MG63 (cell line): ENCODE measurements at regions not wholly inside any gene's neighbourhood (a gene's known extent, or its start where the extent isn't known, plus 50 kb on each side); places are given as distances from the start of the nearest gene placed in this dataset.
"Not testable (repeated sequence)": the region's sequence is repeated elsewhere in the genome, so short reads cannot be mapped to it uniquely, and the experiment has no call there.

Source experiments
- DNase-seq: peaks from one replicate; pipeline ENCODE4 v3.0.0-alpha.2; 2020
- H3K27me3 ChIP-seq: fragments of 250-450 bp; sonication (Bioruptor Pico); 2 replicates; pipeline ENCODE4 v1.5.1; 2020; ENCODE audit warnings: mild to moderate bottlenecking, moderate library complexity
- H3K36me3 ChIP-seq: fragments of 250-450 bp; sonication (Bioruptor Pico); 2 replicates; pipeline ENCODE4 v1.5.1; 2020; ENCODE audit warnings: mild to moderate bottlenecking, moderate library complexity
- H3K4me3 ChIP-seq: fragments of 250-450 bp; sonication (Bioruptor Pico); 2 replicates; pipeline ENCODE4 v1.5.1; 2020; ENCODE audit warnings: mild to moderate bottlenecking, moderate library complexity
- H3K9me3 ChIP-seq: fragments of 250-450 bp; sonication (Bioruptor Pico); 2 replicates; pipeline ENCODE4 v1.5.1; 2020; ENCODE audit warnings: mild to moderate bottlenecking, moderate library complexity

DNA sequence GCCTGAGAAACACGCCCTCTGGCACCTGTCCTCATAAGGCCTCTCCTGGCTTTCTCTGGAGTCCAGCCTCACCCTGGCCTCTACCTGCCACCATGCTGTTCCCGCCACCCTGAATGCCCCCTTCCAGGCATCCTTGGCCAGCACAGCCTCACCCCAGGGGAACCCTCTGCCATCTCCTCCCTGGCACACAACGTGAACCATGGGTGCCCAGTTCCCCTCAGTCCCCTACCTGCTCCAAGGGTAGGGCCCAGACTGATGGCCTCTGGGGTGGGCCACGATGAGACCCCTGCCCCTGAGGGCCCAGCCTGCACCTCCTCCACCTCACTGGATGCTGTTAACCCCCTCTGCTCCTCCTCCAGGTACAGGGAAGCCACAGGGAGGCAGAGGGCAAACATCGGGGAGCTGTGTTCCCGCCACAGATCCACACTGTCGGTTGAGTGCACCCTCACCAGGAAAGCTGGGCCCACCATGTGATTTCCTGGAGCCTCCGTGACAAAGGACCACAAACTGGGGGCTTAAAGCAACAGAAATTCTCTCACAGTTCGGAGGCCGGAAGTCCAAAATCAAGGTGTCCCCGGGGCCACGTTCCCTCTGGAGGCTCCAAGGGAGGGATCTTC lies 169.6 kb downstream of the BRD1 start:
- no peak overlapping the region for H3K4me3 ChIP-seq
- no peak for DNase-seq
- peaks cover 28% of the 10 kb centered on the region for H3K27me3 ChIP-seq
- no peaks in the 10 kb centered on the region for H3K36me3 ChIP-seq
- H3K9me3 ChIP-seq, result no peaks in the 10 kb centered on the region

DNA sequence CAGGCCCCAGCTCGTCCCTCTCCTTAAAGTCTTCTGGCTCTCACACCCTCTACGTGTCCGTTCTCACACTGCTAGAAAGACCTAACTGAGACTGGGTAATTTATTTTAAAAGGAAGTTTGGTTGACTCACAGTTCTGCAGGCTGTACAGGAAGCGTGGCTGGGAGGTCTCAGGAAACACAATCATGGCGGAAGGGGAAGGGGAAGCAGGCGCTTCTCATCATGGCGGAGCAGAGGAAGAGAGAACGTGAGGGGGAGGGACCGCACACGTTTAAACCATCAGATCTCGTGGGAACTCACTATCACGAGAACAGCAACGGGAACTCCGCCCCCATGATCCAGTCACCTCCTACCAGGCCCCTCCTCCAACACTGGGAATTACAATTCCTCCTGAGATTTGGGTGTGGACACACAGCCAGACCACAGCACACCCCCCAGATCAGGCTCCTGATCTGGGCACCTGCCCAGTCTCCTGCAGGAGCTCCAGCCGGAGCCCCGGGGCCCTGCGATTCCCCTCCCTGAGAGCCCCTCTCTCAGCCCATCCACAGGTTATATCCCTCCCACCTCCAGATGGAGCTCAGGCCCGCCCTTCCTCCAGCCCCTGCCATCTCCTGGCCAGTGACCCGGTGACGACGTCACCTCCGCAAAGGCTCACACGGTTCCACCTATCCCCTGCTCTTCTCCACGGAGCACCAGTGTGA lies 170.2 kb downstream of the BRD1 start:
- no peaks in the 10 kb centered on the region for H3K9me3 ChIP-seq
- H3K36me3 ChIP-seq, result no peaks in the 10 kb centered on the region
- DNase-seq, result no peak
- H3K27me3 ChIP-seq, result peaks cover 21% of the 10 kb centered on the region
- H3K4me3 ChIP-seq, result no peak overlapping the region

DNA sequence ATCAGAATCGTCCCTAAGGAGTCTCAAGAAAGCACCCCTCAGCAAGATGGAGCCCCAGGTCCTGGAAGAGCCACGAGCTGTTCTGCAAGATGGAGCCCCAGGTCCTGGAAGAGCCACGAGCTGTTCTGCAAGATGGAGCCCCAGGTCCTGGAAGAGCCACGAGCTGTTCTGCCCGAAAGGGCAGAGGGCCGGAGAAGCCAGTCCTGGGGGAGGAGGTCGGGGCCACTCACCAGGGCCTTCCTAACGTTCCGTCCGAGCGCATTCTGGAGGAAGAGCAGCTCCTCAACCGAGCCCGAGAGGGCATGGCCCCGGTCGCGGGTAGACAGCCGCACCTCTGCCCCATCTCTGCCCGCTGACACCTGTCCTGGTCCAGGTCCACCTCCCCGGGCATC lies 170.8 kb downstream of the BRD1 start:
- not testable (repeated sequence) for H3K9me3 ChIP-seq, H3K4me3 ChIP-seq, DNase-seq, H3K36me3 ChIP-seq
- peaks cover 18% of the 10 kb centered on the region for H3K27me3 ChIP-seq

DNA sequence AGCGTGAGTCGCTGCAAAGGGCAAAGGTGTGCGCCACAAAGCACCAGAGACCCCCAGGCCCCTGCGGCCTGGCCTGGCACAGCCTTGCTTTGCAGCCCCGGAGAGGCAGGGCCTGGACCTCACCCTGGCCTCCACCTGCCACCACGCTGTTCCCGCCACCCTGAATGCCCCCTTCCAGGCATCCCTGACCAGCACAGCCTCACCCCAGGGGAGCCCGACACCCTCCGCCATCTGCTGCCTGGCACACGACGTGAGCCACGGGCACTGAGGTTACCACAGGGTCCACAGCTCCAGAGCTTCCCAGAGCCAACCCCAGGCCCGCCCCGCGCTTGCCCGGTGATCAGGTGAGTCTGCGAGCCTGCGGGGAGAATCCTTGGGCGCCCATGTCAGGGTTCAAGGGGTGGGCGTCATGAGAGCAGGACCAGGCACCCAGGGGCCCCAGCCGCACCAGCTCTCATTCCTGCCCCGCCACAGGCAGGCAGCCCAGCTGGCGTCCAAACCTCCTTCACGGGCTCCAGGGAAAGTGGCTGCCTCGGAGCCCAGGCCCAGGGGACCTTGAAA lies 171.3 kb downstream of the BRD1 start:
- H3K27me3 ChIP-seq, result peaks cover 16% of the 10 kb centered on the region
- H3K4me3 ChIP-seq, result no peak overlapping the region
- H3K9me3 ChIP-seq, result no peaks in the 10 kb centered on the region; the same call in 1 of the 2 replicates
- no peak for DNase-seq
- no peaks in the 10 kb centered on the region for H3K36me3 ChIP-seq

DNA sequence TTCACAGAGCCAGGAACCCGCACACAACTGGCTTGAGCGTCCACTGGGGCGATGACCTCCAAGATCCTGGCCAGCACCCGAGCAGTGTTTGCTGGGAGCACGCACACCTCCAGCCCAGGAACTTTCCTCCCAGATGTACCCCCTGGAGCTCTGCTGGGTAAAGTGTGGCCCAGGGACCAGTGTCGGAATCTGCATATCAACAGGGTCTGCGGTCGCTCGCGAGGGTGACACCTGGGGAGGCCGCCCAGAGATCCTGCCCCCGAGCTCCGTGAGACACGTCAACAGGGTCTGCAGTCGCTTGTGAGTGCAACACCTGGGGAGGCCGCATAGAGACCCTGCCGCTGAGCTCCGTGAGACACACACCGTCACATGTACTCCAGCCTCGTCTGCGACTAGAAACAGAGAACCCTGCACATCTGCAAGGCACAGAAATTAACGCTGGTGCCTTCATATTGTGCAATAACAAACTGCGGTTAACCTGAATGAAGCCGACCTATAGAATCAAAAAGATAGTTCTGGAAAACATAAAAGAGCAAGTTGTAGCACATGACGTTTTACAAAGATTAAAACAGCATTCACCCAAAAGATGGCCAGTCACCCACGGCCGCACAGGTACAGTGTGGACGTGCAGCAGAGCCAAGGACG lies 172.4 kb downstream of the BRD1 start:
- H3K9me3 ChIP-seq, result no peaks in the 10 kb centered on the region; the same call in 1 of the 2 replicates
- DNase-seq, result no peak
- H3K27me3 ChIP-seq, result peaks cover 24% of the 10 kb centered on the region
- H3K4me3 ChIP-seq, result no peak overlapping the region
- no peaks in the 10 kb centered on the region for H3K36me3 ChIP-seq

DNA sequence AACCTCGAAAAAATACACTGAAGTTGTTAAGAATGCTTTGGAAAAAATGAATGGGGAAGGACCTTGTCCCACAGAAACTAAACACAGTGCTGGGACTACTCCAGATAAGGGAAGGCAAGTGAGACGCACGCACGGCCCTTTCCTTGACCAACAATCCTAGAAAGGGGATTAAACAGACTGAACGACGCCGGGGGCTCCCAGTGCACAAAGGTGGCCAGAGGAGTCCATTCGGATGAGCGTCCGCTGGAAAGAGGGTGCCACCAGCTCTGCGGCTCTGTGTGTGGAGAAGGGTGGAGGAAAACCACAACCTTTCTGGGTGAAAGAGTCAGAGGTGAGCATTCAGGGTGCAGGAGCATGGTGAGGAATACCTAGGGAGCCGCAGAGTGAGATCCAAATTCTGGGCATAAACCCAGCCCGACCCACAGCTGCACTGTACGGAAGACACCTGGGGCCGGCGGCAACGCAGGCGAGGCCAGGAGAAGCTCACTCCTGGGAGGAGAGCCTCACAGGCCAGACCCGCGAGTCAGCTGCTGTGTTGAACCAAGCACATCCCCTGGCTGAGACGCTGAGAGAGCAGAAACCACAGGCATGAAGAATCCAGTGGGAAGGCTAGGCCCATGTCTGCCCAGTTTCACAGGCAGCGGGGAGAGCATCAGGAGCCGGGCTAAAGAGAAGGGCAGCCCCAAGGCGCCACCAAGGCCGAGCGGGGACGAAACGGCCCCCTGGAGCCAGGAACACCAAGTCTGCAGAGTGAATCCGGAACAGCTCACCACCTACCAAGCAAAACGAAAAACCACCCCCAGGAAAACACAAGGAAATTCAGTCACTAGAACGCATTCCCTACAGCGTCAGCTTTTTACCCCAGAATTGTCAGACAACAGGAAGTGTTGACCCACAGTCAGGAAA lies 177.1 kb downstream of the BRD1 start:
- DNase-seq, result no peak
- H3K9me3 ChIP-seq, result no peaks in the 10 kb centered on the region; the same call in 1 of the 2 replicates
- H3K27me3 ChIP-seq, result peaks cover 34% of the 10 kb centered on the region
- H3K36me3 ChIP-seq, result no peaks in the 10 kb centered on the region
- H3K4me3 ChIP-seq, result no peak overlapping the region

DNA sequence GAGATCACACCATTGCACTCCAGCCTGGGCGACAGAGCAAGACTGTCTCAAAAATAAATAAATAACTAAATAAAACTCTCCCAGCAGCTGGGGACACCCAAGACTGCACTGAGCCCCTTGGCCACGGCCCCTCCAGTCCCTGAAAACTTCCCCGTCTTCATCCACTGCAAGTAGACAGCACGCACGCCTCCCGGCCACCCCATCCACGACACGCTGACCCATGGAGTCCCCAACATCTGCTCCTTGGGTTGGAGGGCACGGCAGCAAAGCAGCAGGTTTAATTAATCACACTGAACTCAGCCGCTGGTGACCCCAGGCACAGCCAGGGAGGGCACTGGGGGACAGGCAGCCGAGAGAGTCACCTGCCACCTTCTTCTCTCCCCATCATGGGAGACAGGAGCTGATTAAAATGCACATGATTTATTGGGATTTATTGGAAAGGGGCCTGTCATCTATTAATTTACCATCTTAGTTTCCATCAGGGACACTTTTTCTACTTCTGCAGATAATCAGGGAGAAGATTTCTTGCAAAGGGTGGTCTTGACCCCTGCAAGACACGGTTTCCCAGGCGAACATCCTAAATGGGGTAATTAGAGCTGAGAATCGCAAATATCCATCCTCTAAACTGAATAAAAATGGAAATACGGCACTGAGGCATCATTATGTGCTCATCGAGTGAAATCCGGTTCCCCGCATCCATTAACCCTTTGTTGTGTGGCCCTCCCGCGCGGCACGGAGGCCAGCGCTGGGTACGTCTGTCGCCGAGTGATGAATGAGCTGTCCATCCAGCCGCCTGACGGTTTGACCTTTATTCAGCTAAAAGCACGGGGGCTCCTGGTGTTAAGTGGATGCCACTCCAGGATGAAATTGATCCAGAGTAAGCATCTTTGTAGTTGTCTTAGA lies 178.3 kb downstream of the BRD1 start:
- H3K27me3 ChIP-seq, result peaks cover 28% of the 10 kb centered on the region
- no peaks in the 10 kb centered on the region for H3K36me3 ChIP-seq
- no peaks in the 10 kb centered on the region; the same call in 1 of the 2 replicates for H3K9me3 ChIP-seq
- no peak overlapping the region for H3K4me3 ChIP-seq
- DNase-seq, result no peak

DNA sequence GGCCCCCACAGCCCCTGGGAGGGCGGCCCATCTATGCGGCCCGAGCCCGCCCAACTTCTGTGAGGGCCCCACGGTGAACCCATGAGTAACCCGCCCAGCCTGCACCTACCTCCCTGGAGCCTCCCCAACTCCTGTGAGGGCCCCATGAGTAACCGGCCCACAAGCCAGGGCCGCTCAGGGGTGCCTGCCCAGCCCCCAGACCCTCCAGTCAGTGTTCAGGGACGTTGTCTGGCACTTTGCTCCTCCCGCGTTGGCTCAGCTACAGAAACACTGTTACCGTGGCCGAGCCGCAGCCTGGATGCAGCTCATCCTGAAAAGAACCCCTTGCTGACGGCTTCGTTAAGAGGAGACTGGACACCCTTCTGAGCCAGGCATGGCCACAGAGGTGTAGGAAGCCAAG lies 179.6 kb downstream of the BRD1 start:
- H3K36me3 ChIP-seq, result no peaks in the 10 kb centered on the region
- H3K27me3 ChIP-seq, result peaks cover 20% of the 10 kb centered on the region
- no peak for DNase-seq
- no peak overlapping the region for H3K4me3 ChIP-seq
- H3K9me3 ChIP-seq, result no peaks in the 10 kb centered on the region; the same call in 1 of the 2 replicates

DNA sequence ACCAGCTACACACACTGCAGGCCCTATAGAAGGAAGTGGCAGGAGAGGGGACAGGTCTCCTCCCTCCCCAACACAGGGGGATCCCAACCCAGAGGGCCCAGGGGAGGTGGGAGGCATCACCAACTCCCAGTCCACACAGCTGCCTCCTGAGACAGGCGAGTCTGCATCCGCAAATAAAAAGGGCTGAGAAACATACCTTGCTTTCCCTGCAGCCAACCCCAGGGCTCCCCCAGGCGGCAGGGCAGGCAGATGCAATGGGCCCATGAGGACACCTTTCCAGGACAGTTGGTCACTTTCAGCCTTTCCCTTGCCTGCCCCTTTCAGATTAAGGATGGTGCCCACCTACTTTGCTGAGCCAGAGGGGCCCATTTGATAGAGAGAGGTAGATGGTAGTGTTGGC lies 180.0 kb downstream of the BRD1 start:
- peaks cover 20% of the 10 kb centered on the region for H3K27me3 ChIP-seq
- H3K4me3 ChIP-seq, result no peak overlapping the region
- no peaks in the 10 kb centered on the region; the same call in 1 of the 2 replicates for H3K9me3 ChIP-seq
- no peak for DNase-seq
- H3K36me3 ChIP-seq, result no peaks in the 10 kb centered on the region

DNA sequence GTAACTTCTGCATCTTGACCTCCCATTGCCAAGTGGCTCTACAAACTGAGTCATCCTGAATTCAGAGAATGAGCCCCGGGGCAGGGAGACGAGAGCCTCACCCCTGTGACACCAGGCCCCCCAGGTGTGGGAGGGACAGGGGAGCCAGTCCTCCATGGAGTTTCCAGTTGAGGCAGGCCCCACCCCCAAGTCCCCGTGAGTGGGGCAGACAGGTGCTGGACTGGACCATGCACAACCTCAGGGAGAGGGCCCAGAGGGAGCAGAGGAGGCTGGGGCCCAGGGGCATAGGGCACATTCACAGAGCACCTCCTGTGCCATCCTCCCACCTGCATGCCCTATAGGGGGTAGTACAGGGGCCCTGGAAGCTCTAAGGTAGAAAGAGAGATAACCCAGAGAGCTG lies 180.8 kb downstream of the BRD1 start:
- H3K36me3 ChIP-seq, result no peaks in the 10 kb centered on the region
- H3K4me3 ChIP-seq, result no peak overlapping the region
- DNase-seq, result no peak
- peaks cover 20% of the 10 kb centered on the region for H3K27me3 ChIP-seq
- H3K9me3 ChIP-seq, result no peaks in the 10 kb centered on the region; the same call in 1 of the 2 replicates

DNA sequence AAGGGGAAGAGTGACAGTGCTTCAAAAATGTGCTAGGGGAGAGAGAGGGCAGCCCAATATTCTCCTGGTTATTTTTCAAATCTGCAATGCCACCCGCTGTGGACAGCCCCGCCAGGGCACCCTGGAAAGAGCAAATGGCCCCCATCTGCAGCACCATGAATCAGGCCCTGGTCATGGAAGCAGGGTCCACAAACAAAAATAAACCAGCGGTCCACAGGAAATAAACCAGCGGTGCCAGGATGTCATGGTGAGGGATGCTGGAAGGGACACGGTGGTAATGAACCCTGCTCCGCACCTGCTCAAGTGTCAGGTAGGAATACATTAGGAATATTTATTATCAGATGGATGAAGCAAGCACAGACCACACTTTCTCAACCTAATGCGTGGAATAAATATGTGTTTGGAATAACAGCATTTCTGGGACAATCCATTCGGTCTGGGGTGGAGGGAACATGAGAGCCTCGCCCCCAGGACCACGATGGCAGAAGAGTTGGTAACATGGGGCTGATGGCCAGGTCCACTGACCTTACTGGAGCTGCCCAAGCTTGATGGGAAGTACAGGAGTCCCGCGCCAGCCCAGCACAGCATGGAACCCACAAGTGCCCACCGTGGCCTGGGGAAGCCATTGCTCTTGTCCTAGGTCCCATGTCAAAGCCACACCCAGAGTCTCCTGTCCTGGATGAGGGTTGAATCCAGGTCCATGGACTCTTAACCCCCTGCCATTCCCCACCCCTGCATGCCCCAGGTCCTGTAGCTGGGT lies 181.7 kb downstream of the BRD1 start:
- Histone ChIP-seq H3K9me3 (no peaks in the 10 kb centered on the region; the same call in 1 of the 2 replicates), H3K36me3 (no peaks in the 10 kb centered on the region), H3K27me3 (peaks cover 19% of the 10 kb centered on the region), H3K4me3 (no peak overlapping the region)
- no peak for DNase-seq

DNA sequence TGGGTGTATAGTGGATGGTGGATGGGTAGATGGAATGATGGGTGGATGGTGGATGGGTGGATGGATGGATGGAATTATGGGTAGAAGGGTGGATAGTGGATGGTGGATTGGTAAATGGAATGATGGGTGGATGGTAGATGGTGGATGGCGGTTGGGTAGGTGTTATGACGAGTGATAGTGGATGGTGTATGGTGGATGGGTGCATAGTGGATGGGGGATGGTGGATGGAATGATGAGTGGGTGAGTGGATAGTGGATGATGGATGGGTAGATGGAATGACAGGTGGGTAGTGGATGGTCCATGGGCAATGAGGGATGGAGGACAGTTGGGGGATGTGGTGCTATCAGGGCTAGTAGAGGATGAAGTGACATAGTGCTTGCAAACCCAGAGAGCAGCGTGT lies 182.4 kb downstream of the BRD1 start:
- H3K27me3 ChIP-seq, result peaks cover 12% of the 10 kb centered on the region
- no peaks in the 10 kb centered on the region for H3K36me3 ChIP-seq
- no peaks in the 10 kb centered on the region for H3K9me3 ChIP-seq
- DNase-seq, result no peak
- no peak overlapping the region for H3K4me3 ChIP-seq

DNA sequence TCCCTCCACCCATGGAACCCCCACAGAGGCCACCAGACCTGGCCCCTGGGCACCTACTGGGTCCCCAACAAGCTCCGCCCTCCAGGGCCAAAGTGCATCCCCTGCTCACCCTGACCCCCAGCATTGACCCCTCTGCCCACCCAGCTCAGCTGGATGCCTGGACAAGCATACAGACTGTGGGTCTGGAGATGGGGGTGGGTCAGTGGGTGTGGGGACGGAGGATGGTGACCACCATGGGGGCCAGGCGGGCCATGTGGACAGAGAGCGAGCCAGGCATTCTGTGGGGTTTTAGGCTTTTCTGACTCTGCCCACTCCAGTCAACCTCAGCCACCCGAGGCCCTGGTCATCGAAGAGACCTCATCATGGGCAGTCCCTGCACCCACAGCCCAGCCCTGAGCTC lies 183.7 kb downstream of the BRD1 start:
- Histone ChIP-seq H3K27me3 (no peaks in the 10 kb centered on the region; the same call in 1 of the 2 replicates), H3K9me3 (no peaks in the 10 kb centered on the region)

DNA sequence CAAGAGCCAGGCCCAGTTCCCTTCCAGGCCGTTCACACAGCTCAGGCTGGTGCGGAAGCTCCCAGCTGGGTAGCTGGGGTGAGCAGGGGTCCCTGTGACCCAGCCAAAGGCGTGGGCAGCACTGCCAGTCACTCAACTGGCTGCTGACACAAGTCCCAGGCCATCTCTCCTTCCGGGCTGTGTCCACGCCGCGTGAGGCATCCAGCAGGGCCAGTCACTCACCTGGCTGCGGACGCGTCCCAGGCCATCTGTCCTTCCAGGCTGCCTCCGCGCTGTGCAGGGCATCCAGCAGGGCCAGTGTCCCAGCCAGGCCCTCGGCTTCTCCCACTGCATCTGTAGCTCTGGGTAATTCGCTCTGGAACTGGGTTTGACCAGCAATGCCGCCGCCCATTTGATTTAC lies 184.2 kb downstream of the BRD1 start:
- H3K27me3 ChIP-seq, result no peaks in the 10 kb centered on the region
- H3K36me3 ChIP-seq, result no peaks in the 10 kb centered on the region
- no peaks in the 10 kb centered on the region for H3K9me3 ChIP-seq
- H3K4me3 ChIP-seq, result no peak overlapping the region
- no peak for DNase-seq

More for the DNA sequence above, 183.7 kb downstream of the BRD1 start:
- no peak for DNase-seq
- Histone ChIP-seq H3K4me3 (no peak overlapping the region), H3K36me3 (no peaks in the 10 kb centered on the region)

DNA sequence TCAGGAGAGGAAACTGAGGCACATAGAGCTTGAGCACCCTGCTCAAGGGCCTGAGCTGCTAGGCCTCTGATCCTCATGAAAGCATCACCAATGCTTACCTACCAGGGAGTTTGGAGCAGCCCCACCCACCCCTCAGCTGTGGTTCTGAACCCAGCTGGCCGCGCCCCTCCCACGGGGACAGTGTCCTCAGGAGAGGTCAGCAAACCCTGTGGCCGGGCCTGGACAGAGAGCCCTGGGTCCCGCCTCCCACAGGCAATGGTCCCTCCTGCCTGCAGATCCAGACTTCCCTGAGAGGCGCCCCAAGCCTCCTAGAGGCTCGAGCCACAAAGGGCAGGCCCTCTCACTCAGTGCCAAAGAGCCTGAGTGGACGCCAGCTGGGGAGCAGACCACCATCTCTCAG lies 184.9 kb downstream of the BRD1 start:
- DNase-seq, result no peak
- no peaks in the 10 kb centered on the region for H3K27me3 ChIP-seq
- H3K4me3 ChIP-seq, result no peak overlapping the region
- no peaks in the 10 kb centered on the region for H3K9me3 ChIP-seq
- H3K36me3 ChIP-seq, result no peaks in the 10 kb centered on the region
